Activated CD4-positive, alpha-beta T cell treated with anti-CD3 and anti-CD28 coated beads, Interleukin-2, amount 50 U/mL, for 24 hours (primary cell): ENCODE measurements at regions not wholly inside any gene's neighbourhood (a gene's known extent, or its start where the extent isn't known, plus 50 kb on each side); places are given as distances from the start of the nearest gene placed in this dataset.

Experiments
- DNase-seq, 2 donors: peaks; one replicate each; pipeline ENCODE4 v3.0.0-alpha.2; 2020; ENCODE audit warnings: low read depth in 1 of 2, low spot score in 1 of 2

- DNase-seq = no peak
Observed at GRCh38 chr4:3818371-3818770, 52.2 kb downstream of the ADRA2C start.

GRCh38 chr4:3819210-3819919 is 53.2 kb downstream of the ADRA2C start:
- no peak for DNase-seq

DNA sequence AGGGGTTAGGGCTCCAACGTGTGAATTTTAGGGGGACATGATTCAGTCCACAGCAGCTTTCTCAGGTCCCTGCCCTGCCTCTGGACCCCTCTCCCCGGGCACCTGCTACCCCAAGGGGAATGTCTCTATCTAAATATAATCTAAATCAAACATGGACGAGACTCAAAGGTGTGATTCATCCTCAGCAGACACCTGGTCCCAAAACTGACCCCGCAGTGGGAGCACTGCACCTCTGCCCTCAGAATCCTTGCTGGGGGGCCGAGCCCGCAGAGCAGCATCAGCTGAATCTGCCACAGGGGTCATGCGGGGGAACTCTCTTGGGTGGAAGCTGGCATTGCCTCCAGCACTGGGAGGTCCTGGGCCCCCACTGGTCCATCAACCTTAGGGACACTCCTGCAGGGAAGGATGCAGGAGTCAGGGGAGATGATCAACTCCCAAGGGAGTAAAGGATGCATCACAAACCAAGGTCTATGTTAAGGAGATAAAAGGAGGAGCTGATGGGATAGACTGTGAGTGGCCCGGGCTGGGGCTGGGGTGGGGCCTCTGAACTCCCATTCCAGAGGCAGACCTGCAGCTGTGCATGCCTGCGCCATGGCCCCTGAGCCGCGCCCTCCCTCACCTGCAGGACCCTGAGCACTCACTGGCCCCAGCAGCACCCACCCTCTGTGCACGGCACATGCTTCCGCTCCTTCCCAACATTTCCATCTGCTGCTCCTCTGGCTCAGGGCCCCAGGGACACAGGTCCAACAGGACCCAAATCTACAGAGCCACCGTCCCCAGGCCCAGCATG is 54.0 kb downstream of the ADRA2C start:
- DNase-seq = no peak

DNA sequence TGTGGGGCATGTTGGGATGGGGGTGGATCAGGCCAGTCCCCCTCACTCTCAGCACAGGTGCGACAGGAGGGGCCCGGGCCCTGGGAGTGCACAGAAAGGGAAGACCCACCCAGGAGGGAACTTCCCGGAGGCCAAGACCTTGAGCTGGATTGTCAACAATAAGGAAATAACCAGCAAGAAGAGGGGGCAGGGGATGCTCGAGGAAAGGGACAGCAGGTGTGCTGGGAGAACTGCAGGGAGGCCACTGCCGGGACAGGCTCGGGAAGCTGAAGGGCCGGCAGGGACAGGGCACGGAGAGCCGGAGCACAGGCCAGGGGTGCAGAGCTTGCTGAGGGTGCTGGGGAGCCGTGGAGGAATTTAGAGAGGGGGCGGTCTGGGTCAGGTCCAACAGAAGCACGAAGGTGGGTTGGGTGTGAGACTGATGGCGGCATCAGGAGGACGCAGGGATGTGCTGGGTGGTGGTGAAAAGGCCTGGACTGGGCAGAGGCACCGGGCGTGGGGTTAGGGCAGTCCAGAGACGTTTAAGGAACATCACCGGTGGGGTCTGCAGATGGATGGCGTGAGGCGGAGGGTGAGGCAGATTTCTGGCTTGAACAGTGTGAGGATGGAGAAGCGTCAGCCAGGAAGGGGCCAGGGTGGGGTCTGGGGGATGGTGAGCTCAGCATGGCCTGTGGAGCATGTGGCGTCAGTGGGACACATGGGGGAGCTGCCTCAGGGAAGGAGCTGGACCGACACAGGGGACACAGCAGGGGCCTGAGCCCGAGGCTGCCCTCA is 54.8 kb downstream of the ADRA2C start:
- no peak for DNase-seq

DNA sequence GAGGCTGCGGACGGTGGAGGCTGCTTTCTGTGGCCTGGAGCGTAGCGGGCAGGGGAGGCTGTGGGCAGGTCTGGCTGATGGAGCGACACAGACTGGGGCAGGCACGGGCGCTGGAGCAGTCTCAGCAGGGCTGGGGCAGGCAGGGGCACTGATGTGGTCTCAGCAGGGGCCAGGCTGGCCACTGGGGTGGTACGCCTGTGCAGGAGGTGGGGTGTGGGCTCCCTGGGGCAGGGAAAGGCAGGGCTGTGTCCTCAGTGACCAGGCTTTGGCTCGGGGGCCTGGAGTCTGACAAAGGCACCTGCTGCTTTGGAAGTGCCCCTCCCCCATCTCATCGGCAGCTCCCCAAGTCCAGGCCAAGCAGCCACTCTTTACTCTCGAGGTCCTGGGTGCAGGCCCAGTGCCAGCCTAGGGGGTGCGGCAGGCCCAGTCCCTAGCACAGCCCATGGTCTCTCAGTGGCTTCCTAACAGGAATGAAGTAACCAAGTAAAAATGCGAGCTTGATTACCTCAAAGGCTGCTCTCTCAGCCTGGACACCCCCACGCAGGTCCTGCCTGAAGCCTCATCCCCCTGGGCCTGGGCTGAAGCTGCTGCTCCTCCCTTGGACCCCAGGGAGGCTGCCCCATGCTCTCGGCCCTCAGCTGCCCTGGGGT is 55.5 kb downstream of the ADRA2C start:
- no peak for DNase-seq

GRCh38 chr4:3822230-3822947 is 56.2 kb downstream of the ADRA2C start:
- DNase-seq = no peak

GRCh38 chr4:3823496-3824341 is 57.5 kb downstream of the ADRA2C start:
- DNase-seq = no peak

DNA sequence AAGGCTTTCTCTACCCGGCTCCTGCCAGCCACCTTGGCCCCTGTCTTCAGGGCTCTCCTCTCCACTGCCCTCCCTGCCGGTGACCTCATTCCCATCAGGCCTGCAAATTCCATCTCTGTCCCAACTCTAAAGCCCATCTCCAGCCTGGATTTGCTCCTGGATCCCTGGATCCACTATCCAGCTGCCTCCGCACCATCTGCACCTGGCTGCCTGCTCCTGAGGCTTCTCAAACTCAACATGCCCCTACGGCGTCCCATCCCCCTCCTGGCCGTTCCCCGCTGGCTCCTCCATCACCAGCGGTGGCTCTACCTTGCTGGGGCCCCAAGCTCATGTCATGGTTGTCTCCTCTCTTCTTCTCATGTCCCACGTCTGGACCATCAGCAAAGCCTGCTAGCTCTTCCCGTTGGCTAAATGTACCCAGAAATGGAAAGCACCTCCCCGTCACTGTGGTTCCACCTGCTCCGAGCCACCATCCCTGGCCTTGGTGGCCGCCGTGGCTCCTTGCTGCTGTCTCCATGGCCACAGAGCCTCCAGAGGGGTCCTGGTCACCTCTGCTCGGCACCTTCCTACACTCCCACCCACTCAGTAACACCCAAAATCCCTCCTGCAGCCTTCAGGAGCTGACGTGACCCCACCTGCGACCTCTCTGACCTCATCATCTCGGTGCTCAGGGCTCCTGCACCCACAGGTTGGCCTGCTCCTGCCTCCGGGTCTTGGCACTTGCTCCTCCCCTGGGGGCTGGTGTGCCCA is 58.5 kb downstream of the ADRA2C start:
- no peak for DNase-seq

DNA sequence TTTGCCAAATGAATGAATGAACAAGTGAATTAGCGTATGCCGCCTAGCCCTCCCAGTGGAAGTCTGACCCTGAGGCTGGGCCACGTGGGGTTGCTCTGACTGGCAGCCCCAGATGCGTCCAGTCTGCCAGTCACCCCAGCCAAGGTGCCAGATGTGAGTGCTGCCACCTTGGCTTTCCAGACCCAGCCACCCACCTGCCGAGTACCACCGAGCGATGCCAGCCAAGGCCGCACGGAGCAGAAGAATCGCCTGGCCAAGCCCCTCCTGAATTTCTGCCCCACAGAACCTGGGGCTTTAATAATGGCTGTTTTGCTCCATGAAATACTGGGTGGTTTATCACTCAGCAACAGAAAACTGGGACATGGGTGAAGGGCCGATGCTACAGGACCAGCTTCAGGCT is 59.3 kb downstream of the ADRA2C start:
- no peak for DNase-seq

DNA sequence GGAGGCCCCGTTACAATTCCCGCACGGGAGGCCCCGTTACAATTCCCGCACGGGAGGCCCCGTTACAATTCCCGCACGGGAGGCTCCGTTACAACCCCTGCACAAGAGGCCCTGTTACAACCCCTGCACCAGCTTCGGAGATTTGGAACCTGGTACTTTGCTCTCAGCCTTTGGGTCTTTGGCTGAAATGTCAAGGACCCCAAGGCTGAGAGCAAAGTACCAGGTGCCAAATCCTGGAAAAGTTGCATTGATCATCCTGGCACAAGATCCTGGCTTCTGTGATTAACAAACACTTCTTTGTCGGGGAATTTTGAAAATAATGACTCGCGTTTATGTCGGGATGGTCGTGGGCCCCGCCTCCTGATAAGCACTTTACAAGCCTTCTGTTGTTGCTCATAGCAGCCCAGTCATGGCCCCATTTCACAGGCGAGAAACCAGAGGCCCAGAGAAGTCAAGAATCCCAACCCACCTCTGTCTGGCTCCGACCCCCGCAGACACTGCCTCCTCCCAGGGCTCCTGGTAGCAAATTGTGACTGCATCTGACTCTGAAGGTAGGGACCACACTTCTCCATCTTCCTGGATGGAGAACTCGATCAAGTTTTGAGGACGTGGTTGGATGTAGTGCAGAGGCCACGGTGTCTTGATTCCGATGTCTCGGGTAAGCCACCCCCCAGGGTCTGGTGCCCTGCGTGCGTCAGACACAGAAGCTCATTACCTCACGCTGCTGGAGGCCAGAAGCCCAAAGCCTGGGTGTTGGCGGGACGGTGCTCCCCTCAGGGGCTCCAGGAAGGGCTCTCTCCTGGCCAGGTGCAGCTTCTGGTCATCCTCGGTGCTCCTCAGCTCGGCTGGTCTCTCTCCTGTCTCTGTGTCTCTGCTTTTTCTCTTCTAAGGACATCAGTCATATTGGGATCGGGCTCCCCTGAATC is 60.3 kb downstream of the ADRA2C start:
- no peak for DNase-seq

DNA sequence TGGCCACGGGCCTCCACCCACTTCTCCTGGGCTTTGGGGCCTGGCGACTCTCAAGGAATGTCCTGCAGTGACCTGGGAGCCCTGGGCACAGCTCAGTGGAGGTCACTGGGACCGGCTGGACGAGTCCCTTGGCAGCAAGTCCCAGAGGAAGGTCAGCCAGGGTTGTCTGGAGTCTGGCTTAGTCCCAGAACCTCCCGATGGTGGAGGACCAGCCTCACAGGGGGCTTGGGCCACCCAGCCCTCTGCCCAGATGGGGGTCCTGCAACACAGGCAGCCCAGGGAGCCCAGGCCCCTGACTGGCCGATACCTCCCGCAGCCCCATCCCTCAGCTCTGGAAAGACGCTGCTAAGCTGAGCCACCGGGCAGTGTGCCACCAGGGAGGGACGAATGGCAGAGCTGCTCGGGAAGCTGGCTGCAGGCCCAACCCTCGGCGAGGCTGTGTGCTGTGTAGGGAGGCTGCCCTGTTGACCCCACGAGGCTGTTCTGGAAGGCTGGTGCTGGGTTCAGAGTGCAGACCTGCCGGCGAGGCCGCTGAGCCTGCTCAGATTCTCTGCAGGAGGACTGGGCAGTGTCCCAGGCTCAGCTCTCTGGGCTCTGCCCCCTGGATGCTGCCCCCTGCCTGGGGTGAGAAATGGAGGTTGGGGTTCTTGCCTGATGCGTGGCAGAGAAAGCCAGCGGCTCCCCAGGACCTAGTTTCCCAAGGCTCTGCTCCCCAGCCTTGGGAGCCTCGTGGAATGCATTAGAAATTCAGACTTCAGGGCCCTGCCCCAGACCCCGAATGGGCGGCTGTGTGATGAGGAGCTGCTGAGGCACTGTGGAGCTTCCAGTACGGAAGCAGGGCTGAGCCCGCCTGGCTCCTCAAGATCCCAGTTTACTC is 61.7 kb downstream of the ADRA2C start:
- DNase-seq = no peak

- no peak for DNase-seq
Observed at GRCh38 chr4:3828546-3828945, 62.4 kb downstream of the ADRA2C start.

DNA sequence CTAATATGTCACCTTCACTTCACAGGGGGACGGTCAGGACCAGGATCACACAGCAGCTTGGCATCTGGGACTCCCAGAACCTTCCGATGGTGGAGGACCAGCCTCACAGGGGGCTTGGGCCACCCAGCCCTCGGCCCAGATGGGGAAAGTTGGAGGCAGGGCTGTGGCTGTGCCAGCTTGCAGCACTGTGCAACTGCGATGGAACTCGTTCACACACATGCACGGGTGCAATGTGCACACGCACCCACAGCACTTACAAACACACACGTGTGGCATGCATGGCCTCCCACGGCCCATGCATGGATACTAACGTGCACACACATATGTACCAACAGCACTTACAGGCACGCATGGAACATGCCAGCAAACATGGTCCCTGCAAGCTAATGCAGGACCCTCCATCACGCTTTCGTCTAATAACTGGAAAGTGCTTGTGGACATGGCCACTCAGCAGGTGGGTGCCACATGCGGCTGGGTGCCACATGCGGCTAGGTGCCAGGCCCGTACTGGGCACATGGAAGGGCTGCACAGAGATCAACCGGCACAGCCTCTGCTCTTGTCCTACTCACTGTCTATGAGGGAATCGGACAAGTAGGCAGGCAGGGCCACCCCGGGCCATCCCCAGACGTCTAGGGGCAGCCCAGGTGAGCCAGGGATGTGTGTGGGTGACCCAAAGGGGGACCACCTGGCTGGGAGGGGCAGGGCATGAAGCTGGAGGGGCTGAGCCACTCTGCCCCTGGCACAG is 63.2 kb downstream of the ADRA2C start:
- no peak for DNase-seq

GRCh38 chr4:3829956-3830773 is 64.0 kb downstream of the ADRA2C start:
- no peak for DNase-seq

- no peak for DNase-seq
Observed at GRCh38 chr4:3830774-3831528, 64.8 kb downstream of the ADRA2C start.
